ENCODE measurements at regions not wholly inside any gene's neighbourhood (a gene's known extent, or its start where the extent isn't known, plus 50 kb on each side); places are given as distances from the start of the nearest gene placed in this dataset.

GRCh38 chr3:16803019-16803418 lies 81.7 kb upstream of the PLCL2 start:
- no peak for TF ChIP-seq CTCF (IDR thresholded peaks at IDR 0.05 in 2 of 3, conservative IDR thresholded peaks at IDR 0.05 in 1 of 3; ENCODE audit: borderline replicate concordance in 1 of 3, insufficient read depth in 1 of 3, low read depth in 2 of 3, low read length in 2 of 3)
- no peak for TF ChIP-seq ELF1 (IDR thresholded peaks at IDR 0.05; ENCODE audit: borderline replicate concordance, low read depth)

Measured in HCT116 (cell line).